GM23338 (cell line): ENCODE measurements at regions not wholly inside any gene's neighbourhood (a gene's known extent, or its start where the extent isn't known, plus 50 kb on each side); places are given as distances from the start of the nearest gene placed in this dataset.

ENCODE experiments used
- CREB1 ChIP-seq: fragments of 250-450 bp; sonication (Bioruptor Pico); IDR thresholded peaks from 2 replicates; pipeline ENCODE4 v1.5.0; 2020; ENCODE audit warnings: low read depth, mild to moderate bottlenecking, moderate library complexity
- CTCF ChIP-seq, 2 experiments: fragments of 200-600 bp in 1 of 2; sonication (generic) in 1 of 2; conservative IDR thresholded peaks; 2 replicates each; pipeline versions ENCODE4 v1.5.1 to v1.6.1; 2016 to 2017; ENCODE audit warnings: antibody characterized with exemption in 2 of 2, low read depth in 2 of 2, mild to moderate bottlenecking in 2 of 2, moderate library complexity in 1 of 2
- ETS1 ChIP-seq: IDR thresholded peaks from 2 replicates; pipeline ENCODE4 v1.6.1; 2016; ENCODE audit warnings: antibody characterized with exemption
- EZH2 ChIP-seq: fragments of 200-600 bp; sonication (generic); IDR thresholded peaks from one replicate; pipeline ENCODE4 v1.8.0; 2017; ENCODE audit warnings: antibody characterized with exemption, mild to moderate bottlenecking, low read depth; ENCODE audit not compliant: unreplicated experiment
- EZH2phosphoT487 ChIP-seq: fragments of 200-600 bp; sonication (generic); IDR thresholded peaks from one replicate; pipeline ENCODE4 v1.8.1; 2018; ENCODE audit warnings: antibody characterized with exemption; ENCODE audit not compliant: unreplicated experiment
- JUNB ChIP-seq: IDR thresholded peaks from one replicate; pipeline ENCODE4 v1.6.1; 2016; ENCODE audit warnings: antibody characterized with exemption; ENCODE audit not compliant: unreplicated experiment
- POLR2AphosphoS5 ChIP-seq: IDR thresholded peaks from 2 replicates; pipeline ENCODE4 v1.6.1; 2016; ENCODE audit warnings: antibody characterized with exemption, low read depth
- REST ChIP-seq: IDR thresholded peaks from one replicate; pipeline ENCODE4 v1.6.1; 2018; ENCODE audit warnings: antibody characterized with exemption; ENCODE audit not compliant: unreplicated experiment
- STAT1 ChIP-seq: IDR thresholded peaks from one replicate; pipeline ENCODE4 v1.6.1; 2016; ENCODE audit warnings: antibody characterized with exemption; ENCODE audit not compliant: unreplicated experiment
- ZNF114 ChIP-seq: fragments of 250-450 bp; sonication (Bioruptor Pico); IDR thresholded peaks from 2 replicates; pipeline ENCODE4 v1.5.0; 2020; ENCODE audit warnings: mild to moderate bottlenecking, moderate library complexity

DNA sequence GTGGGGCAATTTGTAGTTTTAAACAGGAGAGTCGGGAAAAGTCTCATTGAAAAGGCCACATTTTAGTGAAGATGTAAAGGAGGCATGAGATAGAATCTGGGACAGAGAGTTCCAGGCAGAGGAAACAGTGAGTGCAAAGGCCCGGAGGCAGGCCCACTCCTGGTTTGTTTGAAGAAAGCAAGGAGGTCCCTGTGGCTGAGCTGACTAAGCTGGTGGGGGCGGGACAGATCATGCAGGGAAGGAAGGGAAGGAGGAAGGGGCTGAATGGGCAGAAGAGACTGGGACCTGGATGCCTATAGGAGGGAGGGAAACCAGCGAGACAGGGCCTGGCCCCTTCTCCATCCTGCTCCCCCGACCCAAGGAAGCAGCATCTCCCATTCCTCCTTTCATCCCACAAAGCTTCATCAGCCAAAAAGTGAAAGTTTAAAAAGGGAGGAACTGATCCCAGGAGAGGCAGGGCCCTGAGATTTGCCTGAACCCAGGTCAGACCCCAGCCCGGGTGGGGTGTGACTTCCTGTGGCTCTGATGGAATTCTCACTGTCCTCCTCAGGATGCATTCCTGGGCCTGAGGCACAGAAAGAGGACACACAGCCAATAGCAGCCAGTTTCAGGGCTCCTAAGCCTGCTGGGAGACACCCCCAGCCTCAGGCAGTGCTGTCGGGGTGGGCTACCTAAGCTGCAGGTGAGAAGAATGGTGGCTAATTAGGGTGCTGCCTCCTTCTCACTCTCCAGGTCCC lies 54.2 kb upstream of the SIRPA start:
- TF ChIP-seq CTCF (conservative IDR thresholded peaks at IDR 0.05; ENCODE audit: low read depth in 2 of 2) (no peak), EZH2 (no peak), POLR2AphosphoS5 (no peak), CREB1 (CRISPR knock-in tag) (no peak), JUNB (no peak), REST (no peak), EZH2phosphoT487 (no peak), ETS1 (no peak), STAT1 (no peak), ZNF114 (CRISPR knock-in tag) (no peak)
